ENCODE measurements at regions not wholly inside any gene's neighbourhood (a gene's known extent, or its start where the extent isn't known, plus 50 kb on each side); places are given as distances from the start of the nearest gene placed in this dataset.

DNA sequence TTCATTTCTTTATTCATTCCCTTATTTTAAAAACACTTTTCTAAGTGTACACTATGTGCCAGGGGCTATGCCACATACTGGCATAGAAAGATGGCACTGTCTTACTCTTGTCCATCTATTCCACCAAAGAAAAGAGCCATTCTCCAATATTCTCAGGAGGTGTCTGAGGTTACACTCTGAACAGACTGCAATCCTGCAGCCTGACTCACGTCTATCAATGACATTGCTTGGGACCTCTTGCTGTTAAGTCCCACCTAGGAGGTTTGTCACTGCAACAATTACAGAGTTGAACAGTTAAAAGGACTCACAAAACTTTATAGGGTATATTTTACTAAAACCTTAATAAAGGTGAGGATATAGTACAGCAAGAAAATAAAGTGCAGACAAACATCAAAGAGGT lies 512.9 kb upstream of the HTR2A start:
- Histone ChIP-seq H3K4me3 (ENCODE audit: insufficient read depth, low read depth, low read length) (no peak overlapping the region), H3K27ac (ENCODE audit: insufficient read depth, low read depth, low read length, poor library complexity, severe bottlenecking) (no peak overlapping the region), H3K4me1 (ENCODE audit: control insufficient read depth, insufficient read depth, low read length) (no peaks in the 10 kb centered on the region), H3K27me3 (ENCODE audit: control insufficient read depth, insufficient read depth, low read length, poor library complexity, severe bottlenecking) (no peaks in the 10 kb centered on the region), H3K9me3 (ENCODE audit: control insufficient read depth, low read length) (no peaks in the 10 kb centered on the region), H3K36me3 (ENCODE audit: control insufficient read depth, insufficient read depth, low read length) (no peaks in the 10 kb centered on the region)
- WGBS, 2 experiments, result 83 to 100% methylated on average over 1 of the region's 1 CpG

GRCh38 chr13:47408546-47409319 lies 511.9 kb upstream of the HTR2A start:
- H3K4me3 ChIP-seq (ENCODE audit: insufficient read depth, low read depth, low read length), result no peak overlapping the region
- no peaks in the 10 kb centered on the region for H3K9me3 ChIP-seq (ENCODE audit: control insufficient read depth, low read length)
- H3K27me3 ChIP-seq (ENCODE audit: control insufficient read depth, insufficient read depth, low read length, poor library complexity, severe bottlenecking), result no peaks in the 10 kb centered on the region
- H3K27ac ChIP-seq (ENCODE audit: insufficient read depth, low read depth, low read length, poor library complexity, severe bottlenecking), result no peak overlapping the region
- no peaks in the 10 kb centered on the region for H3K4me1 ChIP-seq (ENCODE audit: control insufficient read depth, insufficient read depth, low read length)
- 93 to 95% methylated on average over 7 of the region's 7 CpGs for WGBS, 2 experiments
- H3K36me3 ChIP-seq (ENCODE audit: control insufficient read depth, insufficient read depth, low read length), result no peaks in the 10 kb centered on the region

- no peaks in the 10 kb centered on the region for H3K9me3 ChIP-seq (ENCODE audit: control insufficient read depth, low read length)
- H3K27ac ChIP-seq (ENCODE audit: insufficient read depth, low read depth, low read length, poor library complexity, severe bottlenecking), result no peak overlapping the region
- H3K4me3 ChIP-seq (ENCODE audit: insufficient read depth, low read depth, low read length), result no peak overlapping the region
- 73 to 84% methylated on average over 3 to 5 of the region's 5 CpGs for WGBS, 2 experiments
- H3K4me1 ChIP-seq (ENCODE audit: control insufficient read depth, insufficient read depth, low read length), result no peaks in the 10 kb centered on the region
- no peaks in the 10 kb centered on the region for H3K36me3 ChIP-seq (ENCODE audit: control insufficient read depth, insufficient read depth, low read length)
- H3K27me3 ChIP-seq (ENCODE audit: control insufficient read depth, insufficient read depth, low read length, poor library complexity, severe bottlenecking), result no peaks in the 10 kb centered on the region
These were observed 511.0 kb upstream of the HTR2A start for GRCh38 chr13:47407808-47408207.

- Histone ChIP-seq H3K9me3 (ENCODE audit: control insufficient read depth, low read length) (no peaks in the 10 kb centered on the region), H3K27me3 (ENCODE audit: control insufficient read depth, insufficient read depth, low read length, poor library complexity, severe bottlenecking) (no peaks in the 10 kb centered on the region), H3K27ac (ENCODE audit: insufficient read depth, low read depth, low read length, poor library complexity, severe bottlenecking) (no peak overlapping the region), H3K4me3 (ENCODE audit: insufficient read depth, low read depth, low read length) (no peak overlapping the region), H3K4me1 (ENCODE audit: control insufficient read depth, insufficient read depth, low read length) (no peaks in the 10 kb centered on the region), H3K36me3 (ENCODE audit: control insufficient read depth, insufficient read depth, low read length) (no peaks in the 10 kb centered on the region)
- 78 to 82% methylated on average over 2 of the region's 2 CpGs for WGBS, 2 experiments
These were observed 502.7 kb upstream of the HTR2A start for GRCh38 chr13:47399599-47399998.

GRCh38 chr13:47397739-47398138 lies 500.9 kb upstream of the HTR2A start:
- H3K36me3 ChIP-seq (ENCODE audit: control insufficient read depth, insufficient read depth, low read length), result no peaks in the 10 kb centered on the region
- no peaks in the 10 kb centered on the region for H3K4me1 ChIP-seq (ENCODE audit: control insufficient read depth, insufficient read depth, low read length)
- H3K9me3 ChIP-seq (ENCODE audit: control insufficient read depth, low read length), result no peaks in the 10 kb centered on the region
- H3K27ac ChIP-seq (ENCODE audit: insufficient read depth, low read depth, low read length, poor library complexity, severe bottlenecking), result no peak overlapping the region
- 94 to 100% methylated on average over 1 of the region's 2 CpGs for WGBS, 2 experiments
- H3K27me3 ChIP-seq (ENCODE audit: control insufficient read depth, insufficient read depth, low read length, poor library complexity, severe bottlenecking), result no peaks in the 10 kb centered on the region
- H3K4me3 ChIP-seq (ENCODE audit: insufficient read depth, low read depth, low read length), result no peak overlapping the region

GRCh38 chr13:47396915-47397314 lies 500.1 kb upstream of the HTR2A start:
- Histone ChIP-seq H3K4me1 (ENCODE audit: control insufficient read depth, insufficient read depth, low read length) (no peaks in the 10 kb centered on the region), H3K27ac (ENCODE audit: insufficient read depth, low read depth, low read length, poor library complexity, severe bottlenecking) (no peak overlapping the region), H3K36me3 (ENCODE audit: control insufficient read depth, insufficient read depth, low read length) (no peaks in the 10 kb centered on the region), H3K9me3 (ENCODE audit: control insufficient read depth, low read length) (no peaks in the 10 kb centered on the region), H3K4me3 (ENCODE audit: insufficient read depth, low read depth, low read length) (no peak overlapping the region), H3K27me3 (ENCODE audit: control insufficient read depth, insufficient read depth, low read length, poor library complexity, severe bottlenecking) (no peaks in the 10 kb centered on the region)
- WGBS, 2 experiments, result 54 to 59% methylated on average over 5 of the region's 5 CpGs

- 93% methylated on average over 1 of the region's 1 CpG; no CpG with 5 or more reads in 1 of the 2 experiments for WGBS, 2 experiments
- no peak overlapping the region for H3K4me3 ChIP-seq (ENCODE audit: insufficient read depth, low read depth, low read length)
These were observed 477.9 kb upstream of the HTR2A start for GRCh38 chr13:47374741-47375140.

DNA sequence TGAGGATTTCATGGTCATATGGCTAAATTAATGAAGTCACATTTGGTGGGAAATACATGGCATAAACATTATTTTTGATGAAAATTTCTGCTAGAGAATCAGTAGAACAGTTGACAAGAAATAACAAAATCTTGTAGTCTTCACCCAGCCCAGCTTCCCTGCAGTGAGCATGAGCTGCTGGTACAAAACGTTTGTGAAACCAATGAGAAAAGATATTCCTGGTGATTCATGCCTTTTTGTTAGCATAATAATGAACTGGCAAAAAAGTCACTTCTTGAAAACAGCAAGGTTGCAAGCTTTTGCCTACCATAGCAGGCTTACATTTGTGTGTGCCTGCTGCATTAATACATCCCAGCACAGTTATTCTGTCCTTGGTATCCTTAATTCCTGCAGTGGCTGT lies 475.9 kb upstream of the HTR2A start:
- WGBS, 2 experiments, result 0% methylated on average over 1 of the region's 1 CpG
- Histone ChIP-seq H3K27ac (ENCODE audit: insufficient read depth, low read depth, low read length, poor library complexity, severe bottlenecking) (no peak overlapping the region), H3K9me3 (ENCODE audit: control insufficient read depth, low read length) (no peaks in the 10 kb centered on the region), H3K4me3 (ENCODE audit: insufficient read depth, low read depth, low read length) (no peak overlapping the region), H3K27me3 (ENCODE audit: control insufficient read depth, insufficient read depth, low read length, poor library complexity, severe bottlenecking) (no peaks in the 10 kb centered on the region), H3K36me3 (ENCODE audit: control insufficient read depth, insufficient read depth, low read length) (no peaks in the 10 kb centered on the region), H3K4me1 (ENCODE audit: control insufficient read depth, insufficient read depth, low read length) (no peaks in the 10 kb centered on the region)

More at GRCh38 chr13:47374741-47375140, 477.9 kb upstream of the HTR2A start:
- H3K36me3 ChIP-seq (ENCODE audit: control insufficient read depth, insufficient read depth, low read length), result no peaks in the 10 kb centered on the region
- no peaks in the 10 kb centered on the region for H3K4me1 ChIP-seq (ENCODE audit: control insufficient read depth, insufficient read depth, low read length)
- no peak overlapping the region for H3K27ac ChIP-seq (ENCODE audit: insufficient read depth, low read depth, low read length, poor library complexity, severe bottlenecking)
- H3K27me3 ChIP-seq (ENCODE audit: control insufficient read depth, insufficient read depth, low read length, poor library complexity, severe bottlenecking), result no peaks in the 10 kb centered on the region
- H3K9me3 ChIP-seq (ENCODE audit: control insufficient read depth, low read length), result no peaks in the 10 kb centered on the region

DNA sequence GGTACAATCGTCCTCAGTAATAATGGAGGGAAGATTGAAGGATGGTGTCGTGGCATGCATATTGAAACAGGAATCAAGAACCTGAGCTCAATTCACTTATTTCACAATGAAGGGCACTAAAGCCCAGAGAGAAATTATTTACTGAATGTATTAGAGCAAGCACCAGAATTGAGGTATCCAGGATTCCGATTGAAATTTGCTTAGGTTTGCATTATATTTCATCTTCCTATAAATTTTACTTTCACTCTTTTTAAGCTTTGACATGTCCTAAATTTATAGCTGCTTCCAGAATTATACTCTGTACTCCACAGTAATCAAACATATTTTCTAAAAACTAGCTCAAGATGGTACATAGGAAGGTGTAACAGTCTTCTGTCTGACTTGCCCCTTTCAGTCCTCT lies 454.9 kb upstream of the HTR2A start:
- Histone ChIP-seq H3K9me3 (ENCODE audit: control insufficient read depth, low read length) (no peaks in the 10 kb centered on the region), H3K4me1 (ENCODE audit: control insufficient read depth, insufficient read depth, low read length) (no peaks in the 10 kb centered on the region), H3K27ac (ENCODE audit: insufficient read depth, low read depth, low read length, poor library complexity, severe bottlenecking) (no peak overlapping the region), H3K36me3 (ENCODE audit: control insufficient read depth, insufficient read depth, low read length) (no peaks in the 10 kb centered on the region), H3K4me3 (ENCODE audit: insufficient read depth, low read depth, low read length) (no peak overlapping the region), H3K27me3 (ENCODE audit: control insufficient read depth, insufficient read depth, low read length, poor library complexity, severe bottlenecking) (no peaks in the 10 kb centered on the region)
- WGBS, 2 experiments, result 94 to 97% methylated on average over 3 of the region's 3 CpGs

DNA sequence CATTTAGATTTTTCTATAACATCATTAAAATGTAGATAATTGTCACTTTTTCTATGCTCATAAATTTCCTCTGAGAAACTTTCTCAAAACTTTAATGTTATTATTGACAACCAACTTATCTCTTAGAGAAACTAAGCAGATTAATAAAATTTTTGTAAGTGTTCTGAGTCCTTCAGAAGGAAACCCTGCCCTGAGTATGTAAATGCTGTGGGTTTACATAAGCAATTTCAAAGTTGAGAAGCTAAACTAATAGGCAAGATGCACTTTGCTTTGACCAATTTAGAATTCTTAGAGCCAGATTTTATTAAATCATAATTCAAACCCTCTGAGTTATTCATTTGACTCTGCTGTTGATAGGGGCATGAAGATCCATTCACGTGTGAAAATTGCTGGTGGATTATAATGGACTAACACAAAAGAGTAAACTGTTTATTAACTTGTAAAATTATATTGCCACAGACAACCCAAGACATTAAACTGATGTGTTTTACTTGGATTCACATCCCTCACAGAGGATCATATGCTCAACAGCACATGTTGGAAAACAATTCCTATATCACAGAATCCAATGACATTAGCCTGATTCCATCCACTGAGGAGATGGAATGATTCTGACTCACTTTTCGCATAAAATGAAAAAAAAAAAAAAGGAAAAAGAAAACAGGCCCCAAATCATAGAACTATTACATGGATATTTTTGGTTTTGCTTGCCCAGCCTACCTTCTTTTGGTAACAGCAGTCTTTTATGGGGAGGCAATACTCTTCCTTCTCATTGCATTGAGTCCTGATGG lies 453.7 kb upstream of the HTR2A start:
- Histone ChIP-seq H3K27me3 (ENCODE audit: control insufficient read depth, insufficient read depth, low read length, poor library complexity, severe bottlenecking) (no peaks in the 10 kb centered on the region), H3K9me3 (ENCODE audit: control insufficient read depth, low read length) (no peaks in the 10 kb centered on the region), H3K27ac (ENCODE audit: insufficient read depth, low read depth, low read length, poor library complexity, severe bottlenecking) (no peak overlapping the region), H3K4me3 (ENCODE audit: insufficient read depth, low read depth, low read length) (no peak overlapping the region), H3K36me3 (ENCODE audit: control insufficient read depth, insufficient read depth, low read length) (no peaks in the 10 kb centered on the region), H3K4me1 (ENCODE audit: control insufficient read depth, insufficient read depth, low read length) (no peaks in the 10 kb centered on the region)
- 95 to 100% methylated on average over 1 of the region's 2 CpGs for WGBS, 2 experiments
